ENCODE measurements at regions not wholly inside any gene's neighbourhood (a gene's known extent, or its start where the extent isn't known, plus 50 kb on each side); places are given as distances from the start of the nearest gene placed in this dataset.

DNA sequence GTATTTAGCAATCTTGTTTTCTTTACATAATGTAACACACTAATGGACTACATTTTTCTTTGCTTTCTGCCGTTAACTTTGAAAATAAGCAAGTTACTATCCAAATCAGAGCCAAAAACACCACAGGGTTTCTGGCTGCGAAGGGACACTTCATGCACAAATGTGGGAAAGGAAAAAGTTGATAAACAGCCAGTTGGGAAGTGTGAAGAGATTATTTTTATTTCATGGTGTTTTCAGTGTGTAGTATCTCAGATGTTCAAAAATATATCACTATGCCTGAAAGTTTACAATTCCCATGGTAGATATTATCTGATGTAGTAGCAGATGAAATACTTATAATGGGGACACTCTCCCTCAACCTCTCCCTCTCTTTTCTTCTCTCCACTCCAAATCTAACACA is 135.3 kb downstream of the CETN3 start:
- Mint-ChIP-seq H3K4me1 (ENCODE audit: unreplicated experiment) (no peaks in the 10 kb centered on the region), H3K27ac (ENCODE audit: unreplicated experiment) (no peak overlapping the region), H3K9me3 (ENCODE audit: unreplicated experiment) (no peaks in the 10 kb centered on the region), H3K27me3 (ENCODE audit: unreplicated experiment) (peaks cover 4% of the 10 kb centered on the region), H3K36me3 (ENCODE audit: unreplicated experiment) (no peaks in the 10 kb centered on the region), H3K4me3 (ENCODE audit: unreplicated experiment) (no peak overlapping the region)
- DNase-seq (ENCODE audit: extremely low spot score, unreplicated experiment): no peak
- TF ChIP-seq, protein P1, sequence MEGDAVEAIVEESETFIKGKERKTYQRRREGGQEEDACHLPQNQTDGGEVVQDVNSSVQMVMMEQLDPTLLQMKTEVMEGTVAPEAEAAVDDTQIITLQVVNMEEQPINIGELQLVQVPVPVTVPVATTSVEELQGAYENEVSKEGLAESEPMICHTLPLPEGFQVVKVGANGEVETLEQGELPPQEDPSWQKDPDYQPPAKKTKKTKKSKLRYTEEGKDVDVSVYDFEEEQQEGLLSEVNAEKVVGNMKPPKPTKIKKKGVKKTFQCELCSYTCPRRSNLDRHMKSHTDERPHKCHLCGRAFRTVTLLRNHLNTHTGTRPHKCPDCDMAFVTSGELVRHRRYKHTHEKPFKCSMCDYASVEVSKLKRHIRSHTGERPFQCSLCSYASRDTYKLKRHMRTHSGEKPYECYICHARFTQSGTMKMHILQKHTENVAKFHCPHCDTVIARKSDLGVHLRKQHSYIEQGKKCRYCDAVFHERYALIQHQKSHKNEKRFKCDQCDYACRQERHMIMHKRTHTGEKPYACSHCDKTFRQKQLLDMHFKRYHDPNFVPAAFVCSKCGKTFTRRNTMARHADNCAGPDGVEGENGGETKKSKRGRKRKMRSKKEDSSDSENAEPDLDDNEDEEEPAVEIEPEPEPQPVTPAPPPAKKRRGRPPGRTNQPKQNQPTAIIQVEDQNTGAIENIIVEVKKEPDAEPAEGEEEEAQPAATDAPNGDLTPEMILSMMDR (IDR thresholded peaks at IDR 0.05): no peak

DNA sequence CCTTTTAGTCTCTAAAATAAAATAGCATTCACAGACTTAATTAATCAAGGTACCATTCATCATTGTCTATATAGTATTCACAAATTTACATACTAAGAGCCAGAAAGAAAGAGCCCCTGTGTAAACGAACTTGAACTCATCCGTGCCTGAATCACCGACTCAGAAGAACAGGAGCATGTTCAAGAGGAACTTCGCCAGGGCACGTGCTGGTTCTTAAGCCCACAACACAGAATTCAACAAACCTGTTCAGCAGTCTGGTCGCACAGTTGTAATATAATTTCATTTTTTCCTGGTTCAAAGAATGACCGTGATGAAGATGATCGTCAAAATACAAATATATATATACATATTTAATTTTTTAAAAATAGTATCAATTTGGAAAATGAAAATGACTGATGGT is 141.9 kb downstream of the CETN3 start:
- Mint-ChIP-seq H3K4me1 (ENCODE audit: unreplicated experiment) (peaks cover 20% of the 10 kb centered on the region), H3K9me3 (ENCODE audit: unreplicated experiment) (no peaks in the 10 kb centered on the region), H3K36me3 (ENCODE audit: unreplicated experiment) (no peaks in the 10 kb centered on the region), H3K27me3 (ENCODE audit: unreplicated experiment) (no peaks in the 10 kb centered on the region), H3K4me3 (ENCODE audit: unreplicated experiment) (no peak overlapping the region), H3K27ac (ENCODE audit: unreplicated experiment) (no peak overlapping the region)
- DNase-seq (ENCODE audit: extremely low spot score, unreplicated experiment): no peak
- TF ChIP-seq, protein P1 (IDR thresholded peaks at IDR 0.05): no peak

DNA sequence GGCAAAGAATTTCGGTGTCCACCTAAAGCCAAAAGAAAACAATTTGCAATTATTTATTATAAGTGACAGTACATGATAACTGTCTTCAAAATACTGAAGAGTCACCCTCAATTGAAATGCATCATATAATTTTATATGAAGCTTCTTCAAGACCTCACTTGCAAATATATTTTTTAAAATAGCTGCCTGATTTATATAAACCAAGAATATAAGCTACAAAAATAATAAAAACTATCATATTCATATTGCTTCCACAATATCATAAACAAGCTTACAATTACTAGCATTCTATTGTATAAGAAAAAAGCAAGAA is 144.1 kb downstream of the CETN3 start:
- Mint-ChIP-seq H3K27ac (ENCODE audit: unreplicated experiment) (no peak overlapping the region), H3K27me3 (ENCODE audit: unreplicated experiment) (no peaks in the 10 kb centered on the region), H3K36me3 (ENCODE audit: unreplicated experiment) (no peaks in the 10 kb centered on the region), H3K4me1 (ENCODE audit: unreplicated experiment) (peaks cover 20% of the 10 kb centered on the region), H3K9me3 (ENCODE audit: unreplicated experiment) (no peaks in the 10 kb centered on the region), H3K4me3 (ENCODE audit: unreplicated experiment) (no peak overlapping the region)
- no peak for DNase-seq (ENCODE audit: extremely low spot score, unreplicated experiment)
- TF ChIP-seq, protein P1 (IDR thresholded peaks at IDR 0.05): no peak

DNA sequence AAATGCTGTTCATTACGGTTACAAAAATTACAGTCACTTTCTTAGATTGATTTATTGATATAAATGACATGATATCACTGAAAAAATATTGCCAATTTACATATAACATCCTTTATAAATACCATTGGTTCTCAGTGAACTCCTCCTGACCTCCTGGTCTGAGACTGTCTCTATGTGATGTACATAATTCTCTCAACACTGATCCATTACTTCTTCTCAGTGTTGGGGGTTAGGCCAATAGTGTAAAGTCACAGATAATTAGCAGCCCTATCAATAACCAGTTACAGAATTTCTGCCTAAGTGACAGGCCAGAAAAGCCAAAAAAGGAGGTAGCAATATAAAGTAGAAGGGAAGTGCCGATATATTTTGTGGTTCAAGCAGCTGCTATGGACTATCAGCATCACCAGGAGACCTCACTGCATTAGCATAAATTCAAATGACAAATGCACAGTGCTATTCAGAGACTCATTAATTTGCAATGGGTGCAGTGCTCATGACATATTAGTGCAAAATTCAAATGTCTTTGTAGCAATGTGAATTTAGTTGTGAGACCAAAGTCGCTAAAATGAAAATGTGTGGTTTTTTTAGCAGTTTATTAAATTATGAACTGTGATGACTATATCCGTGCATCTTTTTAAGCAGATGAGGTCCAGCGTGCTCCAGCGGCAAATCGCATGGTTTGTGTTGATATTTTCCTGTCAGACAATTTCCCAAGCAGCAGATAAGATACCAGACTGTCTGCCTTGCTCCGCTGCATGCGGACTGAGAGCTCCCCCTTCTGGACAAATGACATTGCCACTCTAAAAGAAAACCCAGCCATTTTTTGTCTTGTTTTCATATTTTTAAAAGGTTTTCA is 144.6 kb downstream of the CETN3 start:
- Mint-ChIP-seq H3K27me3 (ENCODE audit: unreplicated experiment) (no peaks in the 10 kb centered on the region), H3K27ac (ENCODE audit: unreplicated experiment) (no peak overlapping the region), H3K4me3 (ENCODE audit: unreplicated experiment) (no peak overlapping the region), H3K36me3 (ENCODE audit: unreplicated experiment) (no peaks in the 10 kb centered on the region), H3K9me3 (ENCODE audit: unreplicated experiment) (no peaks in the 10 kb centered on the region), H3K4me1 (ENCODE audit: unreplicated experiment) (peaks cover 20% of the 10 kb centered on the region)
- peak; percentile 85 for DNase-seq (ENCODE audit: extremely low spot score, unreplicated experiment)
- TF ChIP-seq, protein P1 (IDR thresholded peaks at IDR 0.05): peak; percentile 98

DNA sequence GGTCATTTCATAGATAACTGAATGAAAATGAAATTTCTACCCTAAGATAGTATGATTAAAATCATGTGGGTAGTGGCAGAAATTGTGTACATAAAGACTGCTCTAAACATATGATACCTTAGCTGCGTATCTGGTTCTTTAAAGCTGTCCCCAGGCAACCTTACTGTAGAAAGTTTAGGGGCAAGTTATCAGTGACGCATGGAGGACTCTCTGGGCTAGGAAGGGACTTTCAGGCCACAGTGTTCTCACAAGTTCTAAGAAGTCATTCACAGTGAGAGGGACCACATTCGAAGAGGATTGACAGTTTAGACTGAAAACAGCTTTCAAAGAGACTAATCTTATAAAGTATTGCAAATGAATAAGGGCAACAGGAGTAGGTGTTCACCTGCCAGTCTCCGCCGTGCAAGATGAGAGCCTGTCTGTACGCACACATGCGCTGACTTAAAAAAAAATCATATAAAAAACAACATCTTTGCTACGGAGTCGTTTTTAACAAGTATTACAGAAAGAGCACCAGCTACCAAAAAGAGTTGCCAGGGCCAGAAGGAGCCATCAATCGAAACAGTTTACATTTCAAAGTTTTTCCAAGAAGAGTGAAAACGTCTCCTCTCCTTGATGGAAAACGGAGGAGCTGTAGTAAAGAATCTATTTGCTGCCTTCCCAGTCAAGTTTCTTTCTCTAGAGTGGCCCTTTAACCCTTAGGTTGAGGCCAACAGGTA is 146.3 kb downstream of the CETN3 start:
- TF ChIP-seq, protein P1 (IDR thresholded peaks at IDR 0.05): no peak
- Mint-ChIP-seq H3K9me3 (ENCODE audit: unreplicated experiment) (no peaks in the 10 kb centered on the region), H3K36me3 (ENCODE audit: unreplicated experiment) (no peaks in the 10 kb centered on the region), H3K27ac (ENCODE audit: unreplicated experiment) (no peak overlapping the region), H3K27me3 (ENCODE audit: unreplicated experiment) (no peaks in the 10 kb centered on the region), H3K4me1 (ENCODE audit: unreplicated experiment) (peaks cover 20% of the 10 kb centered on the region), H3K4me3 (ENCODE audit: unreplicated experiment) (no peak overlapping the region)
- no peak for DNase-seq (ENCODE audit: extremely low spot score, unreplicated experiment)
